ENCODE measurements at regions not wholly inside any gene's neighbourhood (a gene's known extent, or its start where the extent isn't known, plus 50 kb on each side); places are given as distances from the start of the nearest gene placed in this dataset.

- Histone ChIP-seq H3K4me3 (ENCODE audit: low read length in 2 of 2) (no peak overlapping the region), H3K27me3 (ENCODE audit: insufficient read depth, low read length) (no peaks in the 10 kb centered on the region), H3K9me3 (ENCODE audit: control insufficient read depth in 1 of 2, low read length in 2 of 2) (no peaks in the 10 kb centered on the region), H3K27ac (ENCODE audit: low read depth, low read length) (no peak overlapping the region), H3K36me3 (ENCODE audit: insufficient read depth, low read length) (no peaks in the 10 kb centered on the region), H3K4me1 (ENCODE audit: insufficient read depth, low read length) (no peaks in the 10 kb centered on the region)
- DNase-seq: no peak
- intact Hi-C loops (cut with micrococcal nuclease): no loop called here
- Mint-ChIP-seq H3K27me3 (peaks cover 3 to 5% of the 10 kb centered on the region in 2 donors), H3K36me3 (no peaks in the 10 kb centered on the region), H3K9me3 (peaks cover 0 to 5% (median 2%) of the 10 kb centered on the region in 8 donors), H3K27ac (no peak overlapping the region), H3K4me1 (no peaks in the 10 kb centered on the region), H3K4me3 (no peak overlapping the region)
- ChIA-PET CTCF (ENCODE audit: partially characterized antibody) (interaction anchor here (1.1 kb wide), 1 partner anchor 9 kb away, joined by 3 read pairs; no protein-coding TSS in a partner anchor), POLR2A (ENCODE audit: partially characterized antibody) (no interaction called here)
Measured at GRCh38 chr12:58139894-58140293, 198.5 kb downstream of the ATP23 start.

GRCh38 chr12:58140395-58140794 is 199.0 kb downstream of the ATP23 start:
- no peak overlapping the region for H3K4me3 ChIP-seq (ENCODE audit: low read length in 2 of 2)
- intact Hi-C loops (cut with micrococcal nuclease): no loop called here
- Mint-ChIP-seq H3K9me3 (peaks cover 0 to 8% (median 2%) of the 10 kb centered on the region in 8 donors), H3K36me3 (no peaks in the 10 kb centered on the region), H3K27me3 (peaks cover 3 to 4% of the 10 kb centered on the region in 2 donors), H3K4me1 (no peaks in the 10 kb centered on the region), H3K27ac (no peak overlapping the region), H3K4me3 (no peak overlapping the region)
- no peak for DNase-seq
- no peaks in the 10 kb centered on the region for H3K4me1 ChIP-seq (ENCODE audit: insufficient read depth, low read length)
- H3K27me3 ChIP-seq (ENCODE audit: insufficient read depth, low read length): no peaks in the 10 kb centered on the region
- H3K9me3 ChIP-seq (ENCODE audit: control insufficient read depth in 1 of 2, low read length in 2 of 2): no peaks in the 10 kb centered on the region
- H3K36me3 ChIP-seq (ENCODE audit: insufficient read depth, low read length): no peaks in the 10 kb centered on the region
- ChIA-PET CTCF (ENCODE audit: partially characterized antibody) (no interaction called here), POLR2A (ENCODE audit: partially characterized antibody) (no interaction called here)
- H3K27ac ChIP-seq (ENCODE audit: low read depth, low read length): no peak overlapping the region

GRCh38 chr12:58142991-58143390 is 201.6 kb downstream of the ATP23 start:
- H3K4me3 ChIP-seq (ENCODE audit: low read length in 2 of 2): no peak overlapping the region
- Mint-ChIP-seq H3K27me3 (peaks cover 6 to 7% of the 10 kb centered on the region in 2 donors), H3K4me3 (no peak overlapping the region), H3K27ac (no peak overlapping the region), H3K9me3 (peaks cover 0 to 22% (median 4%) of the 10 kb centered on the region in 8 donors), H3K4me1 (no peaks in the 10 kb centered on the region), H3K36me3 (no peaks in the 10 kb centered on the region)
- H3K9me3 ChIP-seq (ENCODE audit: control insufficient read depth in 1 of 2, low read length in 2 of 2): no peaks in the 10 kb centered on the region
- intact Hi-C loops (cut with micrococcal nuclease): no loop called here
- no peak overlapping the region for H3K27ac ChIP-seq (ENCODE audit: low read depth, low read length)
- no peaks in the 10 kb centered on the region for H3K27me3 ChIP-seq (ENCODE audit: insufficient read depth, low read length)
- ChIA-PET CTCF (ENCODE audit: partially characterized antibody) (no interaction called here), POLR2A (ENCODE audit: partially characterized antibody) (no interaction called here)
- H3K36me3 ChIP-seq (ENCODE audit: insufficient read depth, low read length): no peaks in the 10 kb centered on the region
- H3K4me1 ChIP-seq (ENCODE audit: insufficient read depth, low read length): no peaks in the 10 kb centered on the region
- no peak for DNase-seq

GRCh38 chr12:58143498-58143995 is 202.2 kb downstream of the ATP23 start:
- Histone ChIP-seq H3K9me3 (ENCODE audit: control insufficient read depth in 1 of 2, low read length in 2 of 2) (no peaks in the 10 kb centered on the region), H3K4me3 (ENCODE audit: low read length in 2 of 2) (no peak overlapping the region), H3K4me1 (ENCODE audit: insufficient read depth, low read length) (no peaks in the 10 kb centered on the region), H3K27ac (ENCODE audit: low read depth, low read length) (no peak overlapping the region), H3K27me3 (ENCODE audit: insufficient read depth, low read length) (no peaks in the 10 kb centered on the region), H3K36me3 (ENCODE audit: insufficient read depth, low read length) (no peaks in the 10 kb centered on the region)
- DNase-seq: no peak
- H3K4me1 Mint-ChIP-seq: no peaks in the 10 kb centered on the region
- H3K36me3 Mint-ChIP-seq: no peaks in the 10 kb centered on the region
- peaks cover 7 to 8% of the 10 kb centered on the region in 2 donors for H3K27me3 Mint-ChIP-seq
- peaks cover 0 to 22% (median 4%) of the 10 kb centered on the region in 8 donors for H3K9me3 Mint-ChIP-seq
- no peak overlapping the region for H3K4me3 Mint-ChIP-seq
- ChIA-PET CTCF (ENCODE audit: partially characterized antibody) (no interaction called here), POLR2A (ENCODE audit: partially characterized antibody) (no interaction called here)
- no peak overlapping the region for H3K27ac Mint-ChIP-seq
- intact Hi-C loops (cut with micrococcal nuclease): no loop called here

GRCh38 chr12:58148405-58148804 is 207.0 kb downstream of the ATP23 start:
- H3K27me3 ChIP-seq (ENCODE audit: insufficient read depth, low read length): no peaks in the 10 kb centered on the region
- Mint-ChIP-seq H3K4me3 (no peak overlapping the region), H3K4me1 (no peaks in the 10 kb centered on the region), H3K27me3 (peaks cover 8 to 9% of the 10 kb centered on the region in 2 donors), H3K27ac (no peak overlapping the region), H3K9me3 (peaks cover 0 to 22% (median 4%) of the 10 kb centered on the region in 8 donors), H3K36me3 (no peaks in the 10 kb centered on the region)
- H3K4me3 ChIP-seq (ENCODE audit: low read length in 2 of 2): no peak overlapping the region
- ChIA-PET POLR2A (ENCODE audit: partially characterized antibody) (no interaction called here), CTCF (ENCODE audit: partially characterized antibody) (interaction anchor here (0.8 kb wide), 1 partner anchor 9 kb away, joined by 3 read pairs; no protein-coding TSS in a partner anchor)
- H3K27ac ChIP-seq (ENCODE audit: low read depth, low read length): no peak overlapping the region
- H3K36me3 ChIP-seq (ENCODE audit: insufficient read depth, low read length): no peaks in the 10 kb centered on the region
- intact Hi-C loops (cut with micrococcal nuclease): no loop called here
- H3K4me1 ChIP-seq (ENCODE audit: insufficient read depth, low read length): no peaks in the 10 kb centered on the region
- H3K9me3 ChIP-seq (ENCODE audit: control insufficient read depth in 1 of 2, low read length in 2 of 2): no peaks in the 10 kb centered on the region
- DNase-seq: no peak

- no peaks in the 10 kb centered on the region for H3K4me1 Mint-ChIP-seq
- no peaks in the 10 kb centered on the region for H3K36me3 Mint-ChIP-seq
- no peak overlapping the region for H3K4me3 Mint-ChIP-seq
- Histone ChIP-seq H3K36me3 (ENCODE audit: insufficient read depth, low read length) (no peaks in the 10 kb centered on the region), H3K9me3 (ENCODE audit: control insufficient read depth in 1 of 2, low read length in 2 of 2) (no peaks in the 10 kb centered on the region), H3K27me3 (ENCODE audit: insufficient read depth, low read length) (no peaks in the 10 kb centered on the region), H3K4me1 (ENCODE audit: insufficient read depth, low read length) (no peaks in the 10 kb centered on the region), H3K4me3 (ENCODE audit: low read length in 2 of 2) (no peak overlapping the region), H3K27ac (ENCODE audit: low read depth, low read length) (no peak overlapping the region)
- no peak overlapping the region for H3K27ac Mint-ChIP-seq
- POLR2A ChIA-PET (ENCODE audit: partially characterized antibody): no interaction called here
- peaks cover 11 to 13% of the 10 kb centered on the region in 2 donors for H3K27me3 Mint-ChIP-seq
- no peak for DNase-seq
- intact Hi-C loops (cut with micrococcal nuclease): no loop called here
- peaks cover 0 to 22% (median 4%) of the 10 kb centered on the region in 8 donors for H3K9me3 Mint-ChIP-seq
- CTCF ChIA-PET (ENCODE audit: partially characterized antibody): interaction anchor here (0.8 kb wide), 1 partner anchor 9 kb away, joined by 3 read pairs; no protein-coding TSS in a partner anchor
Measured at GRCh38 chr12:58148976-58149375, 207.6 kb downstream of the ATP23 start.

- Histone ChIP-seq H3K27ac (ENCODE audit: low read depth, low read length) (no peak overlapping the region), H3K27me3 (ENCODE audit: insufficient read depth, low read length) (no peaks in the 10 kb centered on the region), H3K36me3 (ENCODE audit: insufficient read depth, low read length) (no peaks in the 10 kb centered on the region), H3K4me3 (ENCODE audit: low read length in 2 of 2) (no peak overlapping the region), H3K4me1 (ENCODE audit: insufficient read depth, low read length) (no peaks in the 10 kb centered on the region), H3K9me3 (ENCODE audit: control insufficient read depth in 1 of 2, low read length in 2 of 2) (no peaks in the 10 kb centered on the region)
- Mint-ChIP-seq H3K36me3 (no peaks in the 10 kb centered on the region), H3K27me3 (peaks cover 7 to 16% of the 10 kb centered on the region in 2 donors), H3K9me3 (peaks cover 0 to 3% (median 0%) of the 10 kb centered on the region in 8 donors), H3K27ac (no peak overlapping the region), H3K4me1 (no peaks in the 10 kb centered on the region), H3K4me3 (no peak overlapping the region)
- intact Hi-C loops (cut with micrococcal nuclease): no loop called here
- no peak for DNase-seq
- ChIA-PET CTCF (ENCODE audit: partially characterized antibody) (no interaction called here), POLR2A (ENCODE audit: partially characterized antibody) (no interaction called here)
Measured at GRCh38 chr12:58154359-58154758, 213.0 kb downstream of the ATP23 start.

- Histone ChIP-seq H3K27me3 (ENCODE audit: insufficient read depth, low read length) (no peaks in the 10 kb centered on the region), H3K4me1 (ENCODE audit: insufficient read depth, low read length) (no peaks in the 10 kb centered on the region), H3K9me3 (ENCODE audit: control insufficient read depth in 1 of 2, low read length in 2 of 2) (no peaks in the 10 kb centered on the region), H3K4me3 (ENCODE audit: low read length in 2 of 2) (no peak overlapping the region), H3K36me3 (ENCODE audit: insufficient read depth, low read length) (no peaks in the 10 kb centered on the region), H3K27ac (ENCODE audit: low read depth, low read length) (no peak overlapping the region)
- Mint-ChIP-seq H3K27ac (no peak overlapping the region), H3K4me3 (no peak overlapping the region), H3K9me3 (peaks cover 0 to 3% (median 0%) of the 10 kb centered on the region in 8 donors), H3K27me3 (peaks cover 9 to 20% of the 10 kb centered on the region in 2 donors), H3K36me3 (no peaks in the 10 kb centered on the region), H3K4me1 (no peaks in the 10 kb centered on the region)
- CTCF ChIA-PET (ENCODE audit: partially characterized antibody): no interaction called here
- intact Hi-C loops (cut with micrococcal nuclease): no loop called here
- POLR2A ChIA-PET (ENCODE audit: partially characterized antibody): no interaction called here
- no peak for DNase-seq
Measured at GRCh38 chr12:58156697-58157096, 215.3 kb downstream of the ATP23 start.

Data from CD4-positive, alpha-beta memory T cell (primary cell).